ENCODE measurements at regions not wholly inside any gene's neighbourhood (a gene's known extent, or its start where the extent isn't known, plus 50 kb on each side); places are given as distances from the start of the nearest gene placed in this dataset.

DNA sequence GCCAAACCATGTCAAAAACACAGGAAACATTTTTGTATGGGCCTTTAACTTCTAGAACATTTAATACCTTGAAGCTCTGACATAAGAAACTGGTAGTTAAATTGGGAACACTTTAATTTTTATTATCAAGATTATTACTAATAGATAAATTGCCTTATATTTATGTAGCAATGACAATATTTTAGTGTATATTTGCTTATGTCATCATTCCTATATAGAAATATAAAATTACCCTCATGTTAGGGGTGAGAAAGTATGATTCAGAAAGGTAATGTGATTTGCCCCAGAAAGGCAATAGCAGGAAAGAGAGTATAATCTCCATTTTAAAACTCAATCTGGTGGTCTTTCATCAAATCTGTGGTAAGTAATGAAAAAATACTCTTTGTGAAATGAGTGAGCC lies 147.4 kb downstream of the IL15 start:
- TF ChIP-seq, protein P1, sequence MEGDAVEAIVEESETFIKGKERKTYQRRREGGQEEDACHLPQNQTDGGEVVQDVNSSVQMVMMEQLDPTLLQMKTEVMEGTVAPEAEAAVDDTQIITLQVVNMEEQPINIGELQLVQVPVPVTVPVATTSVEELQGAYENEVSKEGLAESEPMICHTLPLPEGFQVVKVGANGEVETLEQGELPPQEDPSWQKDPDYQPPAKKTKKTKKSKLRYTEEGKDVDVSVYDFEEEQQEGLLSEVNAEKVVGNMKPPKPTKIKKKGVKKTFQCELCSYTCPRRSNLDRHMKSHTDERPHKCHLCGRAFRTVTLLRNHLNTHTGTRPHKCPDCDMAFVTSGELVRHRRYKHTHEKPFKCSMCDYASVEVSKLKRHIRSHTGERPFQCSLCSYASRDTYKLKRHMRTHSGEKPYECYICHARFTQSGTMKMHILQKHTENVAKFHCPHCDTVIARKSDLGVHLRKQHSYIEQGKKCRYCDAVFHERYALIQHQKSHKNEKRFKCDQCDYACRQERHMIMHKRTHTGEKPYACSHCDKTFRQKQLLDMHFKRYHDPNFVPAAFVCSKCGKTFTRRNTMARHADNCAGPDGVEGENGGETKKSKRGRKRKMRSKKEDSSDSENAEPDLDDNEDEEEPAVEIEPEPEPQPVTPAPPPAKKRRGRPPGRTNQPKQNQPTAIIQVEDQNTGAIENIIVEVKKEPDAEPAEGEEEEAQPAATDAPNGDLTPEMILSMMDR (conservative IDR thresholded peaks at IDR 0.05) = no peak
- TF ChIP-seq EZH2 (IDR thresholded peaks at IDR 0.05; ENCODE audit: low read depth) = no peak
